ENCODE measurements at regions not wholly inside any gene's neighbourhood (a gene's known extent, or its start where the extent isn't known, plus 50 kb on each side); places are given as distances from the start of the nearest gene placed in this dataset.

DNA sequence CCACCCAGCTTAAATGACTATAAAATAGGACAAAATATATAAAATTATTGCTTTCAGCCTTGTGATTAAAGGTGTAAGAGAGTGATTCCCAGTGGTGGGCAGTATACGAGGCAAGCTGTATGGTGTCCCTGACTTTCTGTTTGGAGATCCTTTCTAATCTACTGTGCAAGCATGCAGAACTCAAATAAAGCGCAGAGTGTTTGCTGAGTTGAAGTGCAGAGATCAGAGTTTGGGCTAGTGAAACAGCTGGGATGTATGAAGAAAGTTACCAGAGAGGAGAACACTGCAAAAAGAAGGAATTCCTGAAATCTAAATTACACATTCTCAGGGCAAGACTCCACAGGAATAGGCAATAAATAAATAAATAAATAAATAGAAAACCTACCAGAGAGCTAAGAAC, 218.5 kb upstream of the TLL1 start:
- no peak overlapping the region for H3K4me3 ChIP-seq (ENCODE audit: low read length, poor library complexity, severe bottlenecking)
- no peak overlapping the region for H3K4me2 ChIP-seq (ENCODE audit: low read depth, low read length, poor library complexity, severe bottlenecking)
- H2AFZ ChIP-seq (ENCODE audit: low read length), result no peak overlapping the region
- no peaks in the 10 kb centered on the region for H3K9me3 ChIP-seq (ENCODE audit: insufficient read depth, low read depth, low read length)
- no peak overlapping the region for H3K9ac ChIP-seq (ENCODE audit: low read depth, low read length, poor library complexity, severe bottlenecking)
- H3F3A ChIP-seq (ENCODE audit: low read depth), result no peaks in the 10 kb centered on the region
- TF ChIP-seq CTCF (conservative IDR thresholded peaks at IDR 0.05; ENCODE audit: low read length), result no peak
- TF ChIP-seq EZH2phosphoT487 (IDR thresholded peaks at IDR 0.05; ENCODE audit: borderline replicate concordance), result no peak
- H3K9me2 ChIP-seq (replicated peaks; ENCODE audit: low read depth, low read length), result no peaks in the 10 kb centered on the region
- H3K27me3 ChIP-seq (ENCODE audit: insufficient read depth, low read length, poor library complexity, severe bottlenecking), result no peaks in the 10 kb centered on the region
- H4K20me1 ChIP-seq (ENCODE audit: insufficient read depth, low read length, poor library complexity, severe bottlenecking), result no peaks in the 10 kb centered on the region
- H3K79me2 ChIP-seq (ENCODE audit: insufficient read depth, low read length), result no peaks in the 10 kb centered on the region
- no peaks in the 10 kb centered on the region for H3K36me3 ChIP-seq (ENCODE audit: insufficient read depth, low read length)
- H3K4me1 ChIP-seq (ENCODE audit: insufficient read depth, low read length, poor library complexity, severe bottlenecking), result no peaks in the 10 kb centered on the region

GRCh38 chr4:165656399-165656798, 216.6 kb upstream of the TLL1 start:
- Histone ChIP-seq H3K9ac (ENCODE audit: low read depth, low read length, poor library complexity, severe bottlenecking) (no peak overlapping the region), H3K4me2 (ENCODE audit: low read depth, low read length, poor library complexity, severe bottlenecking) (no peak overlapping the region), H3F3A (ENCODE audit: low read depth) (no peaks in the 10 kb centered on the region), H4K20me1 (ENCODE audit: insufficient read depth, low read length, poor library complexity, severe bottlenecking) (no peaks in the 10 kb centered on the region), H3K36me3 (ENCODE audit: insufficient read depth, low read length) (no peaks in the 10 kb centered on the region), H3K4me1 (ENCODE audit: insufficient read depth, low read length, poor library complexity, severe bottlenecking) (no peaks in the 10 kb centered on the region), H3K79me2 (ENCODE audit: insufficient read depth, low read length) (no peaks in the 10 kb centered on the region), H3K9me3 (ENCODE audit: insufficient read depth, low read depth, low read length) (no peaks in the 10 kb centered on the region), H3K4me3 (ENCODE audit: low read length, poor library complexity, severe bottlenecking) (no peak overlapping the region), H3K27me3 (ENCODE audit: insufficient read depth, low read length, poor library complexity, severe bottlenecking) (no peaks in the 10 kb centered on the region), H3K9me2 (replicated peaks; ENCODE audit: low read depth, low read length) (no peaks in the 10 kb centered on the region), H2AFZ (ENCODE audit: low read length) (peak overlapping the region; percentile 36; the same call in 1 of the 2 replicates)
- TF ChIP-seq EZH2phosphoT487 (IDR thresholded peaks at IDR 0.05; ENCODE audit: borderline replicate concordance), result no peak
- no peak for TF ChIP-seq CTCF (conservative IDR thresholded peaks at IDR 0.05; ENCODE audit: low read length)

- no peaks in the 10 kb centered on the region for H3K36me3 ChIP-seq (ENCODE audit: insufficient read depth, low read length)
- H3K9ac ChIP-seq (ENCODE audit: low read depth, low read length, poor library complexity, severe bottlenecking), result no peak overlapping the region
- no peak overlapping the region for H3K4me2 ChIP-seq (ENCODE audit: low read depth, low read length, poor library complexity, severe bottlenecking)
- no peaks in the 10 kb centered on the region for H3K79me2 ChIP-seq (ENCODE audit: insufficient read depth, low read length)
- H2AFZ ChIP-seq (ENCODE audit: low read length), result peak overlapping the region; percentile 36; the same call in 1 of the 2 replicates
- no peaks in the 10 kb centered on the region for H4K20me1 ChIP-seq (ENCODE audit: insufficient read depth, low read length, poor library complexity, severe bottlenecking)
- H3K4me1 ChIP-seq (ENCODE audit: insufficient read depth, low read length, poor library complexity, severe bottlenecking), result no peaks in the 10 kb centered on the region
- no peak overlapping the region for H3K4me3 ChIP-seq (ENCODE audit: low read length, poor library complexity, severe bottlenecking)
- H3F3A ChIP-seq (ENCODE audit: low read depth), result no peaks in the 10 kb centered on the region
- TF ChIP-seq CTCF (conservative IDR thresholded peaks at IDR 0.05; ENCODE audit: low read length), result no peak
- no peak for TF ChIP-seq EZH2phosphoT487 (IDR thresholded peaks at IDR 0.05; ENCODE audit: borderline replicate concordance)
- H3K9me2 ChIP-seq (replicated peaks; ENCODE audit: low read depth, low read length), result no peaks in the 10 kb centered on the region
- no peaks in the 10 kb centered on the region for H3K27me3 ChIP-seq (ENCODE audit: insufficient read depth, low read length, poor library complexity, severe bottlenecking)
- no peaks in the 10 kb centered on the region for H3K9me3 ChIP-seq (ENCODE audit: insufficient read depth, low read depth, low read length)
These were observed 216.1 kb upstream of the TLL1 start for GRCh38 chr4:165656829-165657490.
